Glutamatergic neuron (in vitro differentiated cells): ENCODE measurements at regions not wholly inside any gene's neighbourhood (a gene's known extent, or its start where the extent isn't known, plus 50 kb on each side); places are given as distances from the start of the nearest gene placed in this dataset.

ENCODE experiments used
- DNase-seq: peaks from one replicate; pipeline ENCODE4 v3.0.0; 2022
- H3K27ac Mint-ChIP-seq: one replicate; pipeline ENCODE4 v1.8.0; 2020; ENCODE audit warnings: mild to moderate bottlenecking, mixed read lengths, inconsistent platforms; ENCODE audit not compliant: unreplicated experiment
- H3K27me3 Mint-ChIP-seq: one replicate; pipeline ENCODE4 v1.8.0; 2020; ENCODE audit warnings: mild to moderate bottlenecking, moderate library complexity, mixed read lengths, inconsistent platforms; ENCODE audit not compliant: unreplicated experiment
- H3K36me3 Mint-ChIP-seq: one replicate; pipeline ENCODE4 v1.8.0; 2020; ENCODE audit warnings: mild to moderate bottlenecking, mixed read lengths, inconsistent platforms; ENCODE audit not compliant: unreplicated experiment
- H3K4me1 Mint-ChIP-seq: one replicate; pipeline ENCODE4 v1.8.0; 2020; ENCODE audit warnings: mild to moderate bottlenecking, low read depth, mixed read lengths, inconsistent platforms; ENCODE audit not compliant: unreplicated experiment
- H3K4me3 Mint-ChIP-seq: one replicate; pipeline ENCODE4 v1.8.0; 2020; ENCODE audit warnings: mild to moderate bottlenecking, mixed read lengths, inconsistent platforms; ENCODE audit not compliant: unreplicated experiment
- H3K9me3 Mint-ChIP-seq: one replicate; pipeline ENCODE4 v1.8.0; 2020; ENCODE audit warnings: mild to moderate bottlenecking, moderate library complexity, mixed read lengths, inconsistent platforms; ENCODE audit not compliant: unreplicated experiment
- TF ChIP-seq, protein P1 (sequence below): fragments of 200-600 bp; sonication (generic); IDR thresholded peaks from one replicate; pipeline ENCODE4 v1.5.0; 2021; ENCODE audit not compliant: partially characterized antibody, unreplicated experiment

DNA sequence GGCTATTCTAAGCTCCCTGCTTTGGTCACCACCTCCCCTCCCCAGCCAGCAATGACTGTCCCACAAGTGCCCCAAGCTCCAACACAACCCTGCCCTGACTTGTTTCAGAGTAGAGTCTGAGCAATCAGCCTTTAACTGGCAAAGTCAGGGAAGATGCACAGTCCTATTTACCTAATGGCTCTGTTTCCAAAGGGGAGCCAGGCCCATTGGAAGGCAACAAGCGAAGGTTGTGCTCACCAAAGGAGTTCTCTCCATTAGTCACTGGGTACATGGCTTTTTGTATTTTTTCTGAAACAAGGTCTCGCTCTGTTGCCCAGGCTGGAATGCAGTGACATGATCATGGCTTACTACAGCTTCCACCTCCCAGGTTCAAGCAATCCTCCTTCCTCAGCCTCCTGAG, 267.1 kb upstream of the CRY1 start:
- TF ChIP-seq, protein P1, sequence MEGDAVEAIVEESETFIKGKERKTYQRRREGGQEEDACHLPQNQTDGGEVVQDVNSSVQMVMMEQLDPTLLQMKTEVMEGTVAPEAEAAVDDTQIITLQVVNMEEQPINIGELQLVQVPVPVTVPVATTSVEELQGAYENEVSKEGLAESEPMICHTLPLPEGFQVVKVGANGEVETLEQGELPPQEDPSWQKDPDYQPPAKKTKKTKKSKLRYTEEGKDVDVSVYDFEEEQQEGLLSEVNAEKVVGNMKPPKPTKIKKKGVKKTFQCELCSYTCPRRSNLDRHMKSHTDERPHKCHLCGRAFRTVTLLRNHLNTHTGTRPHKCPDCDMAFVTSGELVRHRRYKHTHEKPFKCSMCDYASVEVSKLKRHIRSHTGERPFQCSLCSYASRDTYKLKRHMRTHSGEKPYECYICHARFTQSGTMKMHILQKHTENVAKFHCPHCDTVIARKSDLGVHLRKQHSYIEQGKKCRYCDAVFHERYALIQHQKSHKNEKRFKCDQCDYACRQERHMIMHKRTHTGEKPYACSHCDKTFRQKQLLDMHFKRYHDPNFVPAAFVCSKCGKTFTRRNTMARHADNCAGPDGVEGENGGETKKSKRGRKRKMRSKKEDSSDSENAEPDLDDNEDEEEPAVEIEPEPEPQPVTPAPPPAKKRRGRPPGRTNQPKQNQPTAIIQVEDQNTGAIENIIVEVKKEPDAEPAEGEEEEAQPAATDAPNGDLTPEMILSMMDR: no peak
- DNase-seq: no peak
- no peaks in the 10 kb centered on the region for H3K36me3 Mint-ChIP-seq
- H3K27me3 Mint-ChIP-seq: peaks cover 2% of the 10 kb centered on the region
- H3K27ac Mint-ChIP-seq: no peak overlapping the region
- peaks cover 4% of the 10 kb centered on the region for H3K9me3 Mint-ChIP-seq
- H3K4me3 Mint-ChIP-seq: no peak overlapping the region
- peaks cover 4% of the 10 kb centered on the region for H3K4me1 Mint-ChIP-seq

DNA sequence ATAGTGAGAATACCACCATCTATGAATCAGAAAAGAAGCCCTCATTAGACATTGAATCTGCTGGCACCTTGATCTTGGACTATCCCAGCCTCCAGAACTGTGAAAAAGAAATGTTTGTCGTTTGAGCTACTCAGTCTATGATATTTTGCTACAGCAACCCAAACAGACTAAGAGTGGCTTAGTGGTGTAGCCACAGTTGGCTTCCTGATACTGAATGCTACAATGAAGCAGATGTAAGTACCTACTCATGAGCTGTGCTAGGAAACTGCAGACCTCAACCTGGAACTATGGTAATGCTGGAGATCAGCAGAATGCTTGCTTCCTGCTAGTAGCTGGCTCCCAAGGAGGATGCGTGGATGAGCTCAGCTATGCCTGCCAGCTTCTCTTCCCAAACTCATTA, 268.6 kb upstream of the CRY1 start:
- no peak for DNase-seq
- TF ChIP-seq, protein P1: no peak
- Mint-ChIP-seq H3K36me3 (no peaks in the 10 kb centered on the region), H3K4me1 (peaks cover 2% of the 10 kb centered on the region), H3K9me3 (peaks cover 4% of the 10 kb centered on the region), H3K4me3 (no peak overlapping the region), H3K27ac (no peak overlapping the region), H3K27me3 (peaks cover 2% of the 10 kb centered on the region)

DNA sequence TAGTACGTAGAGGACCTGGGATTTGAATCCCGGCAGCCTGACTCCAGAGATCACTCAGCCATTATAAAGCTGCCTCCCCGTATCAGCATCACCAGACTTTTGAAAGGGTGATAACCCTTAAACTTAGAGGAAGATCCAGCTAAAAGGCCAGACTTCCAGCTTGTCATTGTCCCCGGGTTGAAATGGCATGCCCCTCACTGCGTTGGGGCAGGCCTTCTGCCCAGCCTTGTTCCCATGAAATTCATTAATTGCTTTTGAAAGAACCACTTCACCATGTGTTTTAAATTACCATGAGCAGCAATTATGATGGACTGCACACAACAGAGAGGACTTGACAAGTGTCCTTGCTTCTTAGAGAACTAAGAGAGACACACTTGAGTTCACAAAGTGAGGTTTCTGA, 269.6 kb upstream of the CRY1 start:
- peaks cover 1% of the 10 kb centered on the region for H3K9me3 Mint-ChIP-seq
- no peaks in the 10 kb centered on the region for H3K36me3 Mint-ChIP-seq
- H3K4me1 Mint-ChIP-seq: peaks cover 2% of the 10 kb centered on the region
- peaks cover 2% of the 10 kb centered on the region for H3K27me3 Mint-ChIP-seq
- no peak overlapping the region for H3K27ac Mint-ChIP-seq
- no peak for DNase-seq
- TF ChIP-seq, protein P1: no peak
- no peak overlapping the region for H3K4me3 Mint-ChIP-seq

DNA sequence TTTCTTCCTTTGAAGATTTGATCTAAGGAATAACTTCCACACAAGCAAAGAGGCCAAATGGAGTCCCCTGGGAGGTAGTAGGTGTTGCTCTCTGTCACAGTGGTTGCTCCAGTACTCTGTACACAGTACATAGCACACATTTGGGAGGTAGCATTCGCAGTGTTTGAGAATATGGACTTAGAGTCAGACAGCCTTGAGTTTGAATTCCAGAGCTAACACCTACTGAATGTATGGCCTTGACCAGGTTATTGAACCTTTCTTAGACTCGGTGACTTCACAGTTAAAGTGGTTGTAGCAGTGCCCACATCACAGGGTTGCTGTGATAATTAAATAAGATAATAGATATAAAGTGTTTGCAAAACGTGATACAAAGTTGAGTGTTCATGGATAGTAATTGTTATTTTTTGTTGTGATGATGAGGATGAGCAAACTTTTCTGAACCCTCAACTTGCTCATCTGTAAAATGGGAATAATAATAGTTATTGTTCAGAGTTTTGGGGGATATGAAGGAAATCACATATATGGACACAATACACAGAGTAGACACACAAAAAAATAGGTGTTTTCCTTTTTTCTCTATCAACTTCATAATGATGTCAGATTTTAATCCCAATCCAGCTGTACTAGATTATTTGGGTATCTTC, 271.6 kb upstream of the CRY1 start:
- DNase-seq: no peak
- Mint-ChIP-seq H3K27ac (no peak overlapping the region), H3K4me1 (peaks cover 2% of the 10 kb centered on the region), H3K9me3 (no peaks in the 10 kb centered on the region), H3K4me3 (no peak overlapping the region), H3K27me3 (no peaks in the 10 kb centered on the region), H3K36me3 (no peaks in the 10 kb centered on the region)
- TF ChIP-seq, protein P1: no peak

DNA sequence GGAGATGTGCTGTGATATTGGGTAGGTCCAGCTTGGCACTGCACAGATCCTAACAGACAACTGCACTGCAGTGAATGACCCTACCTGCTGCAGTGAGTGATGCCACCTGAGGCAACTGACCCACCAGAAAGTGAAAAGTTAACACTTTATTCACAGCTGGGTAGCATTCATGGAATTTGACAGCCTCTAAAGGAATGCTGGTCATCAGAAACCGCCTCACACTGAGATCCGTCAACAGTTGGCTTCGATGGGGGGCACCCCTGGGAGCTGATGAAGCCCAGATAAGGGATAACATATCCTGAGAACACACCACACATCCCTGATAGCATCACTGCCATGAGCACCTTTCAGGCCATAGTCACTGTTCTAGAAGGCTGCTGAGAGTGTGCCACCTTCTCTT, 272.4 kb upstream of the CRY1 start:
- H3K4me3 Mint-ChIP-seq: no peak overlapping the region
- H3K9me3 Mint-ChIP-seq: no peaks in the 10 kb centered on the region
- TF ChIP-seq, protein P1: no peak
- no peak for DNase-seq
- H3K27ac Mint-ChIP-seq: no peak overlapping the region
- no peaks in the 10 kb centered on the region for H3K27me3 Mint-ChIP-seq
- H3K36me3 Mint-ChIP-seq: no peaks in the 10 kb centered on the region
- H3K4me1 Mint-ChIP-seq: peaks cover 2% of the 10 kb centered on the region
